K562 (cell line): ENCODE measurements at regions not wholly inside any gene's neighbourhood (a gene's known extent, or its start where the extent isn't known, plus 50 kb on each side); places are given as distances from the start of the nearest gene placed in this dataset.

Experiments used
- ATAC-seq: fragments of 200-7000 bp; cut with Tn5 transposase; 3 replicates; pipeline ENCODE4 v1.9.1; 2020; ENCODE audit warnings: moderate library complexity
- BruUV-seq: library from RNA; stranded (reverse); fragments of 400-500 nt; replicated peaks from 2 replicates; lab custom pipeline; 2021; lab: Mats Ljungman, UMichigan
- CTCF ChIA-PET: fragments of 300-600 bp; formaldehyde crosslinking; extraction: SDS; loops from one replicate; lab custom pipeline; 2021; ENCODE audit warnings: low intra/inter-chr PET ratio; lab: Yijun Ruan, JAX
- POLR2A ChIA-PET: fragments of 300-600, 350-650 bp; sonication (Branson Sonifier 250); formaldehyde crosslinking; extraction: SDS; loops from one replicate; lab custom pipeline; 2021; ENCODE audit warnings: antibody characterized with exemption, inconsistent platforms; lab: Yijun Ruan, JAX
- DNase-seq, 4 experiments: peaks; one replicate each; pipeline versions ENCODE4 v3.0.0 to v3.0.0-alpha.2; 2011 to 2018; ENCODE audit warnings: low spot score in 3 of 4, mixed read lengths in 3 of 4; ENCODE audit errors: extremely low read depth in 1 of 4
- FAIRE-seq: peaks from 2 replicates; lab custom pipeline; 2011; peaks lifted over from hg19 to GRCh38; lab: Jason Lieb, UNC
- H2AFZ ChIP-seq: 2 replicates; pipeline ENCODE4 v1.6.0; 2011; ENCODE audit warnings: low read depth, low read length, control low read depth, inconsistent platforms
- H3K27ac ChIP-seq: fragments of 200-600 bp; 3 replicates; pipeline ENCODE4 v1.8.0; 2011; ENCODE audit warnings: low read depth, mild to moderate bottlenecking, control low read depth, inconsistent platforms, low read length, moderate library complexity, mixed read lengths; ENCODE audit errors: extremely low read depth
- H3K27me3 ChIP-seq, 2 experiments: fragments of 300-600 bp in 1 of 2; 2 replicates in 1 of 2; 3 replicates in 1 of 2; pipeline versions ENCODE4 v1.6.0 to v1.8.0; 2011; ENCODE audit warnings: inconsistent platforms in 2 of 2, low read length in 2 of 2, mild to moderate bottlenecking in 1 of 2, mixed read lengths in 1 of 2, moderate library complexity in 1 of 2; ENCODE audit not compliant: control insufficient read depth in 2 of 2, insufficient read depth in 2 of 2
- H3K36me3 ChIP-seq: fragments of 300-600 bp; 3 replicates; pipeline ENCODE4 v1.8.0; 2011; ENCODE audit warnings: mild to moderate bottlenecking, low read length, inconsistent platforms; ENCODE audit not compliant: control insufficient read depth, insufficient read depth
- H3K4me1 ChIP-seq, 2 experiments: fragments of 200-600 bp in 1 of 2; replicated peaks in 1 of 2; 2 replicates in 1 of 2; 3 replicates in 1 of 2; pipeline versions ENCODE4 v1.5.1 to v1.8.0; 2011; ENCODE audit warnings: inconsistent platforms in 2 of 2, low read length in 2 of 2, mild to moderate bottlenecking in 1 of 2, mixed read lengths in 1 of 2, moderate library complexity in 1 of 2; ENCODE audit not compliant: control insufficient read depth in 2 of 2, insufficient read depth in 2 of 2
- H3K4me2 ChIP-seq: 2 replicates; pipeline ENCODE4 v1.6.1; 2011; ENCODE audit warnings: low read length, control low read depth, inconsistent platforms, mixed read lengths; ENCODE audit not compliant: insufficient read depth
- H3K4me3 ChIP-seq: fragments of 200-600 bp; sonication (generic), shearing (Covaris generic); 2 replicates; pipeline ENCODE4 v1.5.1; 2016; ENCODE audit warnings: control low read depth, inconsistent platforms
- H3K79me2 ChIP-seq: fragments of 200-600 bp; 3 replicates; pipeline ENCODE4 v1.8.0; 2011; ENCODE audit warnings: low read length, inconsistent platforms; ENCODE audit not compliant: control insufficient read depth, insufficient read depth
- H3K9ac ChIP-seq, 2 experiments: 2 replicates each; pipeline versions ENCODE4 v1.6.0 to v1.6.1; 2011; ENCODE audit warnings: low read depth in 2 of 2, low read length in 2 of 2, control low read depth in 1 of 2, inconsistent platforms in 1 of 2, mild to moderate bottlenecking in 1 of 2, mixed read lengths in 1 of 2; ENCODE audit not compliant: insufficient read depth in 1 of 2
- H3K9me1 ChIP-seq: one replicate; pipeline ENCODE4 v1.6.0; 2011; ENCODE audit warnings: inconsistent platforms, mild to moderate bottlenecking, low read length, moderate library complexity; ENCODE audit not compliant: control insufficient read depth, insufficient read depth
- H3K9me3 ChIP-seq: replicated peaks from 2 replicates; pipeline ENCODE4 v1.5.1; 2011; ENCODE audit warnings: low read depth, low read length, inconsistent platforms; ENCODE audit not compliant: control insufficient read depth, insufficient read depth
- H4K20me1 ChIP-seq: replicated peaks from 2 replicates; pipeline ENCODE4 v1.6.1; 2011; ENCODE audit warnings: low read length, inconsistent platforms, mixed read lengths; ENCODE audit not compliant: control insufficient read depth, insufficient read depth
- CBFA2T2 ChIP-seq: fragments of 450-650 bp; conservative IDR thresholded peaks from 2 replicates; pipeline ENCODE4 v1.6.1; 2017; ENCODE audit warnings: mild to moderate bottlenecking
- CHAMP1 ChIP-seq: fragments of 450-650 bp; IDR thresholded peaks from 2 replicates; pipeline ENCODE4 v1.6.1; 2016; ENCODE audit warnings: mild to moderate bottlenecking
- HNRNPH1 ChIP-seq: fragments of 200-400 bp; formaldehyde crosslinking; optimal IDR thresholded peaks from 2 replicates; pipeline ENCODE3; 2017; ENCODE audit warnings: low read depth, mild to moderate bottlenecking, low read length, moderate library complexity
- NCOA4 ChIP-seq: fragments of 450-650 bp; IDR thresholded peaks from 2 replicates; pipeline ENCODE4 v1.6.1; 2018; ENCODE audit warnings: mild to moderate bottlenecking; ENCODE audit not compliant: partially characterized antibody
- PHB ChIP-seq: fragments of 250-450 bp; sonication (Bioruptor Pico); IDR thresholded peaks from 2 replicates; pipeline ENCODE4 v1.5.0; 2021
- PRPF4 ChIP-seq: fragments of 200-400 bp; formaldehyde crosslinking; IDR thresholded peaks from one replicate; pipeline ENCODE4 v1.6.1; 2017; ENCODE audit warnings: low read length, low read depth, mild to moderate bottlenecking; ENCODE audit not compliant: insufficient read depth, poor library complexity, severe bottlenecking
- RNF219 ChIP-seq: fragments of 250-450 bp; sonication (Bioruptor Pico); IDR thresholded peaks from 2 replicates; pipeline ENCODE4 v1.5.0; 2022; ENCODE audit warnings: mild to moderate bottlenecking
- SREBF2 ChIP-seq: sonication (generic); formaldehyde crosslinking; IDR thresholded peaks from 2 replicates; pipeline ENCODE4 v1.4.0; 2020; ENCODE audit warnings: mild to moderate bottlenecking, missing genetic modification reagents
- SRSF3 ChIP-seq: fragments of 200-400 bp; formaldehyde crosslinking; IDR thresholded peaks from 2 replicates; pipeline ENCODE4 v1.6.1; 2016; ENCODE audit warnings: mild to moderate bottlenecking, low read length, moderate library complexity; ENCODE audit not compliant: insufficient read depth
- ZNF431 ChIP-seq: sonication (generic); formaldehyde crosslinking; IDR thresholded peaks from 2 replicates; pipeline ENCODE4 v1.8.0; 2022; ENCODE audit warnings: mild to moderate bottlenecking, missing genetic modification reagents
- WGBS: fragments of 100-300 bp; shearing (Covaris generic); methylation state at CpG from one replicate; pipeline ENCODE4 v1.1.6; 2016; ENCODE audit warnings: low coverage, mixed read lengths; ENCODE audit not compliant: insufficient coverage; ENCODE audit errors: missing lambda C conversion rate; 5-methylcytosine and 5-hydroxymethylcytosine counted together
- in situ Hi-C: fragments of 300-500 bp; cut with MboI; formaldehyde crosslinking; loops from 4 replicates; pipeline ENCODE4 v1.15.0; 2018; ENCODE audit warnings: inconsistent platforms, mixed read lengths
- intact Hi-C: fragments of 100-400 bp; cut with micrococcal nuclease; formaldehyde crosslinking; loops from 2 replicates; pipeline ENCODE4 v1.14.2; 2022
- TF ChIP-seq, protein P1 (sequence below), 2 experiments: fragments of 450-650 bp; formaldehyde crosslinking in 1 of 2; IDR thresholded peaks; 2 replicates each; pipeline versions ENCODE4 v1.4.0 to v1.6.1; 2014 to 2020; ENCODE audit warnings: mild to moderate bottlenecking in 2 of 2, borderline replicate concordance in 1 of 2, low read depth in 1 of 2

DNA sequence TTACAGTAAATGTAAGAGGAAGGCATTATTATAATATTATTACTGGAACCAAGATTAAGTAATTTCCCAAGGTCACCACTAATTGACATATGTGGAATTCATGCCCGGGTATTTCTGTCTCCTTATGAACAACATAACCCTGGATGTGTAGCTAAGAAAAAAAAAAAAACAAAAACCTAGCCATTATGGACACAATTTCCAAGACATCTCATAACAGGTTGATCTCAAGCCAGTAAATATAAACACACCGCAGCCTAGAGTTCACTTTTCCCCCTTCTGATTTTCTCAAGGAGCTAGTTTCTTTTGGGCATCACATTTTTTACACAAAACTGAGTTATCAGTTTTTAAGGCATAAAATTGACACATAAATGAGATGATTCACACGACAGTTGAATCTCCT is 306.5 kb upstream of the RSPO3 start:
- H2AFZ ChIP-seq = no peak overlapping the region
- H3K4me3 ChIP-seq = no peak overlapping the region
- ChIA-PET POLR2A (no interaction called here), CTCF (no interaction called here)
- H3K27ac ChIP-seq = no peak overlapping the region
- H3K9me1 ChIP-seq = no peaks in the 10 kb centered on the region
- FAIRE-seq (no peak), DNase-seq (no peak), ATAC-seq (no peak)
- no peaks in the 10 kb centered on the region for H4K20me1 ChIP-seq
- H3K79me2 ChIP-seq = no peaks in the 10 kb centered on the region
- no peak overlapping the region for H3K4me2 ChIP-seq
- H3K9ac ChIP-seq = no peak overlapping the region
- H3K36me3 ChIP-seq = no peaks in the 10 kb centered on the region
- H3K9me3 ChIP-seq = no peaks in the 10 kb centered on the region
- no peaks in the 10 kb centered on the region for H3K4me1 ChIP-seq
- intact Hi-C loops (no loop called here), in situ Hi-C loops (no loop called here)
- no TSS peak for BruUV-seq
- 0% methylated on average over 3 of the region's 3 CpGs for WGBS
- no peaks in the 10 kb centered on the region for H3K27me3 ChIP-seq
- TF ChIP-seq CBFA2T2 (no peak), PRPF4 (no peak), CHAMP1 (no peak), NCOA4 (no peak), HNRNPH1 (no peak), RNF219 (CRISPR knock-in tag) (no peak), SRSF3 (no peak), ZNF431 (CRISPR knock-in tag) (no peak), SREBF2 (CRISPR knock-in tag) (no peak), PHB (no peak)
- TF ChIP-seq, protein P1, sequence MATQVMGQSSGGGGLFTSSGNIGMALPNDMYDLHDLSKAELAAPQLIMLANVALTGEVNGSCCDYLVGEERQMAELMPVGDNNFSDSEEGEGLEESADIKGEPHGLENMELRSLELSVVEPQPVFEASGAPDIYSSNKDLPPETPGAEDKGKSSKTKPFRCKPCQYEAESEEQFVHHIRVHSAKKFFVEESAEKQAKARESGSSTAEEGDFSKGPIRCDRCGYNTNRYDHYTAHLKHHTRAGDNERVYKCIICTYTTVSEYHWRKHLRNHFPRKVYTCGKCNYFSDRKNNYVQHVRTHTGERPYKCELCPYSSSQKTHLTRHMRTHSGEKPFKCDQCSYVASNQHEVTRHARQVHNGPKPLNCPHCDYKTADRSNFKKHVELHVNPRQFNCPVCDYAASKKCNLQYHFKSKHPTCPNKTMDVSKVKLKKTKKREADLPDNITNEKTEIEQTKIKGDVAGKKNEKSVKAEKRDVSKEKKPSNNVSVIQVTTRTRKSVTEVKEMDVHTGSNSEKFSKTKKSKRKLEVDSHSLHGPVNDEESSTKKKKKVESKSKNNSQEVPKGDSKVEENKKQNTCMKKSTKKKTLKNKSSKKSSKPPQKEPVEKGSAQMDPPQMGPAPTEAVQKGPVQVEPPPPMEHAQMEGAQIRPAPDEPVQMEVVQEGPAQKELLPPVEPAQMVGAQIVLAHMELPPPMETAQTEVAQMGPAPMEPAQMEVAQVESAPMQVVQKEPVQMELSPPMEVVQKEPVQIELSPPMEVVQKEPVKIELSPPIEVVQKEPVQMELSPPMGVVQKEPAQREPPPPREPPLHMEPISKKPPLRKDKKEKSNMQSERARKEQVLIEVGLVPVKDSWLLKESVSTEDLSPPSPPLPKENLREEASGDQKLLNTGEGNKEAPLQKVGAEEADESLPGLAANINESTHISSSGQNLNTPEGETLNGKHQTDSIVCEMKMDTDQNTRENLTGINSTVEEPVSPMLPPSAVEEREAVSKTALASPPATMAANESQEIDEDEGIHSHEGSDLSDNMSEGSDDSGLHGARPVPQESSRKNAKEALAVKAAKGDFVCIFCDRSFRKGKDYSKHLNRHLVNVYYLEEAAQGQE (IDR thresholded peaks at IDR 0.05; ENCODE audit: borderline replicate concordance) = no peak
- TF ChIP-seq, protein P1 (CRISPR knock-in tag; IDR thresholded peaks at IDR 0.05; ENCODE audit: low read depth) = no peak
